Natural killer cell (primary cell): ENCODE measurements at regions not wholly inside any gene's neighbourhood (a gene's known extent, or its start where the extent isn't known, plus 50 kb on each side); places are given as distances from the start of the nearest gene placed in this dataset.

Source experiments
- ATAC-seq, 3 donors: fragments of 150-1000 bp in 2 of 3; fragments of 200-7000 bp in 1 of 3; cut with Tn5 transposase; 1 replicate in 1 of 3; 2 replicates in 2 of 3; pipeline ENCODE4 v1.10.0; 2021; ENCODE audit warnings: mild to moderate bottlenecking in 2 of 3, moderate library complexity in 2 of 3
- DNase-seq, 2 donors: peaks; one replicate each; pipeline versions ENCODE4 v3.0.0 to v3.0.0-alpha.2; 2013 to 2021; ENCODE audit warnings: mixed read lengths in 1 of 2
- H3K27ac ChIP-seq: one replicate; pipeline ENCODE4 v1.5.1; 2013; ENCODE audit warnings: mild to moderate bottlenecking, low read length
- H3K27me3 ChIP-seq: one replicate; pipeline ENCODE4 v1.6.1; 2013; ENCODE audit warnings: low read length; ENCODE audit not compliant: control insufficient read depth, insufficient read depth
- H3K36me3 ChIP-seq: one replicate; pipeline ENCODE4 v1.6.1; 2013; ENCODE audit warnings: low read length; ENCODE audit not compliant: control insufficient read depth, insufficient read depth
- H3K4me1 ChIP-seq: one replicate; pipeline ENCODE4 v1.6.1; 2013; ENCODE audit warnings: low read length; ENCODE audit not compliant: control insufficient read depth, insufficient read depth
- H3K4me3 ChIP-seq: one replicate; pipeline ENCODE4 v1.5.1; 2013; ENCODE audit warnings: low read length
- H3K9me3 ChIP-seq: one replicate; pipeline ENCODE4 v1.6.1; 2013; ENCODE audit warnings: low read length; ENCODE audit not compliant: control insufficient read depth, insufficient read depth
- H3K27ac Mint-ChIP-seq, 2 donors: one replicate each; pipeline ENCODE4 v1.8.0; 2022; ENCODE audit warnings: mild to moderate bottlenecking in 2 of 2, mixed read lengths in 2 of 2, moderate library complexity in 1 of 2
- H3K27me3 Mint-ChIP-seq, 2 donors: one replicate each; pipeline ENCODE4 v1.8.0; 2022; ENCODE audit warnings: low read depth in 2 of 2, mixed read lengths in 2 of 2
- H3K36me3 Mint-ChIP-seq: one replicate; pipeline ENCODE4 v1.8.0; 2022; ENCODE audit warnings: mixed read lengths
- H3K4me1 Mint-ChIP-seq, 2 donors: one replicate each; pipeline ENCODE4 v1.8.0; 2022; ENCODE audit warnings: mixed read lengths in 2 of 2
- H3K4me3 Mint-ChIP-seq: one replicate; pipeline ENCODE4 v1.8.0; 2022; ENCODE audit warnings: mild to moderate bottlenecking, moderate library complexity, mixed read lengths
- H3K9me3 Mint-ChIP-seq, 2 donors: one replicate each; pipeline ENCODE4 v1.8.0; 2022; ENCODE audit warnings: mixed read lengths in 2 of 2
- WGBS: methylation state at CpG from one replicate; pipeline ENCODE4 v1.1.7; 2013; ENCODE audit warnings: missing lambda C conversion rate; ENCODE audit not compliant: insufficient coverage; 5-methylcytosine and 5-hydroxymethylcytosine counted together
- intact Hi-C: fragments of 100-400 bp; cut with micrococcal nuclease; formaldehyde crosslinking; loops from one replicate; pipeline ENCODE4 v1.14.2; 2022
- TF ChIP-seq, protein P1 (sequence below): fragments of 200-600 bp; IDR thresholded peaks from one replicate; pipeline ENCODE4 v1.8.0; 2022; ENCODE audit warnings: antibody characterized with exemption

DNA sequence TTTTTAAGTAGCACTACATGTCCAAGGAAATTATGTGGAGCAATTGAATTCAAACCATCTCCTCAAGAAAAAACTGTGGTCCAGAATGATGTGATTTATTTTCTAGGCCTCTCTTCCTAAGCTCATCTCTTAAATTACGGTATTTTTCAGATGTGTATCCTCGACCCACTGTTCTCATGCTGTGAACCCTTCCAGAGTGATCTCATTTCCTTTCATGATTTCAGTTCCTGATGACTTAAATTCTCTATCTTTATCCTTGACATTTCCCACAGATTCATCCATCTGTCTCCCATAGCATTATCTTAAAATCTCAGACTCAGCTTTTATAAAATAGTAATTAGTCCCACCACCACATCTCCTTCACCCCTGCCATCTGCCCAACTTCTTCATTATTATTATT is 117.6 kb upstream of the SPRY2 start:
- Histone ChIP-seq H3K27me3 (no peaks in the 10 kb centered on the region), H3K4me3 (no peak overlapping the region), H3K36me3 (no peaks in the 10 kb centered on the region), H3K27ac (no peak overlapping the region), H3K4me1 (peaks cover 6% of the 10 kb centered on the region), H3K9me3 (no peaks in the 10 kb centered on the region)
- H3K9me3 Mint-ChIP-seq, result no peaks in the 10 kb centered on the region
- TF ChIP-seq, protein P1, sequence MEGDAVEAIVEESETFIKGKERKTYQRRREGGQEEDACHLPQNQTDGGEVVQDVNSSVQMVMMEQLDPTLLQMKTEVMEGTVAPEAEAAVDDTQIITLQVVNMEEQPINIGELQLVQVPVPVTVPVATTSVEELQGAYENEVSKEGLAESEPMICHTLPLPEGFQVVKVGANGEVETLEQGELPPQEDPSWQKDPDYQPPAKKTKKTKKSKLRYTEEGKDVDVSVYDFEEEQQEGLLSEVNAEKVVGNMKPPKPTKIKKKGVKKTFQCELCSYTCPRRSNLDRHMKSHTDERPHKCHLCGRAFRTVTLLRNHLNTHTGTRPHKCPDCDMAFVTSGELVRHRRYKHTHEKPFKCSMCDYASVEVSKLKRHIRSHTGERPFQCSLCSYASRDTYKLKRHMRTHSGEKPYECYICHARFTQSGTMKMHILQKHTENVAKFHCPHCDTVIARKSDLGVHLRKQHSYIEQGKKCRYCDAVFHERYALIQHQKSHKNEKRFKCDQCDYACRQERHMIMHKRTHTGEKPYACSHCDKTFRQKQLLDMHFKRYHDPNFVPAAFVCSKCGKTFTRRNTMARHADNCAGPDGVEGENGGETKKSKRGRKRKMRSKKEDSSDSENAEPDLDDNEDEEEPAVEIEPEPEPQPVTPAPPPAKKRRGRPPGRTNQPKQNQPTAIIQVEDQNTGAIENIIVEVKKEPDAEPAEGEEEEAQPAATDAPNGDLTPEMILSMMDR, result no peak
- peaks cover 13 to 20% of the 10 kb centered on the region in 2 donors for H3K4me1 Mint-ChIP-seq
- H3K4me3 Mint-ChIP-seq, result no peak overlapping the region
- H3K27ac Mint-ChIP-seq, result no peak overlapping the region
- peaks cover 7% of the 10 kb centered on the region for H3K36me3 Mint-ChIP-seq
- intact Hi-C loops, result no loop called here
- ATAC-seq (no peak), DNase-seq (no peak)
- H3K27me3 Mint-ChIP-seq, result no peaks in the 10 kb centered on the region
- WGBS, result 77% methylated on average over 2 of the region's 2 CpGs

DNA sequence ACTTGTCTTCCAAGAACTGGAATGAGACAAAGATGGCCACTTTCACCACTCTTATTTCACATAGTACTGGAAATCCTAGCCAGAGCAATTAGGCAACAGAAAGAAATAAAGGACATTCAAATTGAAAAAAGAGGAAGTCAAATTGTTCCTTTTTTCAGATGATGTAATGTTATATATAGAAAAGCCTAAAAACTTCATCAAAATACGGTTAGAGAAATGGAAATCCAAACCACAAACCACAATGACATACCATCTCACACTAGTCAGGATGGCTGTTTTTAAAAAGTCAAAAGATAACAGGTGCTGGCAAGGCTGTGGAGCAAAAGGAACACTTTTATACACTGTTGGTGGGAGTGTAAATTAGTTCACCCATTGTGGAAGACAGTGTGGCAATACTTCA is 113.3 kb upstream of the SPRY2 start:
- intact Hi-C loops, result no loop called here
- H3K27ac Mint-ChIP-seq, result no peak overlapping the region
- H3K27ac ChIP-seq, result no peak overlapping the region

DNA sequence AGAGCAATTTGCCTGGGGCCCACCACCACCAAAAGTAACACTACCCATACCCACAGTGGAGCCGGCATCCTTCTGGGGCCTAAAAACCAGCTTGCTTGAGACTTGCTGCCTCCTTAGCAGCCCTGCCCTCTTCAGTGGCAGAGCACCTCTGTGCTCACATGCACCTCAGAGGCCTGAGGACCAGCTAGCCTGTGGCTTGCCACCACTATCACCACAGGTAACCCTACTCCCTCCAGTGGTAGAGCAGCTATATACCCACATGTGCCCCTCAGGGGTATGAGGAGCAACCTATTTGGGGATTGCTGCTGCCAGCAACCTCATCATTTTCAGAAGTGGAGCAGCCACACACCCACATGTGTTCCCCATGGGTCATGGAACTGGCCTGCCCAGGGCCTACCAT is 111.4 kb upstream of the SPRY2 start:
- no peaks in the 10 kb centered on the region for H3K36me3 ChIP-seq
- peaks cover 28 to 33% of the 10 kb centered on the region in 2 donors for H3K4me1 Mint-ChIP-seq
- no peak overlapping the region for H3K4me3 Mint-ChIP-seq
- no peak overlapping the region for H3K4me3 ChIP-seq
- H3K9me3 Mint-ChIP-seq, result no peaks in the 10 kb centered on the region
- no peaks in the 10 kb centered on the region for H3K9me3 ChIP-seq
- no peak overlapping the region for H3K27ac Mint-ChIP-seq
- peaks cover 18% of the 10 kb centered on the region for H3K4me1 ChIP-seq
- intact Hi-C loops, result no loop called here
- no peaks in the 10 kb centered on the region for H3K27me3 ChIP-seq
- ATAC-seq (peak in 1 of 3 donors; percentile 26), DNase-seq (no peak)
- no peaks in the 10 kb centered on the region for H3K36me3 Mint-ChIP-seq
- TF ChIP-seq, protein P1, result no peak
- no peak overlapping the region for H3K27ac ChIP-seq
- peaks cover 0 to 3% of the 10 kb centered on the region in 2 donors for H3K27me3 Mint-ChIP-seq
- WGBS, result 92% methylated on average over 1 of the region's 1 CpG

More for the DNA sequence above, 113.3 kb upstream of the SPRY2 start:
- peaks cover 18% of the 10 kb centered on the region for H3K4me1 ChIP-seq
- TF ChIP-seq, protein P1, result no peak
- H3K4me3 Mint-ChIP-seq, result no peak overlapping the region
- H3K27me3 Mint-ChIP-seq, result peaks cover 0 to 3% of the 10 kb centered on the region in 2 donors
- H3K9me3 ChIP-seq, result no peaks in the 10 kb centered on the region
- H3K4me1 Mint-ChIP-seq, result peaks cover 28 to 32% of the 10 kb centered on the region in 2 donors
- ATAC-seq (peak in 1 of 3 donors; percentile 54), DNase-seq (peak in 1 of 2 donors; percentile 18)
- WGBS, result no CpG with 5 or more reads among the region's 1 CpG
- no peaks in the 10 kb centered on the region for H3K36me3 ChIP-seq
- H3K4me3 ChIP-seq, result no peak overlapping the region
- H3K36me3 Mint-ChIP-seq, result peaks cover 7% of the 10 kb centered on the region
- H3K27me3 ChIP-seq, result no peaks in the 10 kb centered on the region
- H3K9me3 Mint-ChIP-seq, result no peaks in the 10 kb centered on the region

DNA sequence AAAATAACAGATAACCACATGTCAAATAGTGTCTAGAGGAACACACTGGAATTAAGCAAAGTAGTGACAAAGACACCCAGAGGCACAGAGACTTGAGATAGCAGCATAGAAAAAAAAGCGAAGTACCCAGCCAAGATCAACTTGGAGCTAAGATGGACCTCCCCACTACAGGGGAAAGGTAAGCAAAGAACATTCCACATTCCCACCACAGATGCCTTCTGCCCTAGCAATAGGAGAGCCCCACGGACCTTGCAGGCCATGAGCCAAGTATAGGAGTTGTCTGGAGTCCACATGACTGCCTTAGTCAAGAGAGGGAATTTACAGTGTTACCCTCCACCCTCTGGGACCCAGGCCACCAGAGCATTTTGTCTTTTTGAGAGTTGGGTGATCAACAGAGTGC is 110.7 kb upstream of the SPRY2 start:
- H3K36me3 Mint-ChIP-seq, result no peaks in the 10 kb centered on the region
- H3K27me3 ChIP-seq, result no peaks in the 10 kb centered on the region
- DNase-seq (no peak), ATAC-seq (no peak)
- intact Hi-C loops, result no loop called here
- H3K4me1 Mint-ChIP-seq, result peaks cover 28 to 33% of the 10 kb centered on the region in 2 donors
- TF ChIP-seq, protein P1, result no peak
- H3K4me3 Mint-ChIP-seq, result no peak overlapping the region
- no peak overlapping the region for H3K27ac Mint-ChIP-seq
- no peak overlapping the region for H3K27ac ChIP-seq
- peaks cover 0 to 3% of the 10 kb centered on the region in 2 donors for H3K27me3 Mint-ChIP-seq
- peaks cover 18% of the 10 kb centered on the region for H3K4me1 ChIP-seq
- H3K4me3 ChIP-seq, result no peak overlapping the region
- 73% methylated on average over 2 of the region's 2 CpGs for WGBS
- no peaks in the 10 kb centered on the region for H3K9me3 ChIP-seq
- no peaks in the 10 kb centered on the region for H3K36me3 ChIP-seq
- H3K9me3 Mint-ChIP-seq, result no peaks in the 10 kb centered on the region
